HL-60/S4 treated with phorbol 12-myristate 13-acetate at 8.2 ng/mL for 4 days and 3 days (cell line): ENCODE measurements at regions not wholly inside any gene's neighbourhood (a gene's known extent, or its start where the extent isn't known, plus 50 kb on each side); places are given as distances from the start of the nearest gene placed in this dataset.
"Not testable (repeated sequence)": the region's sequence is repeated elsewhere in the genome, so short reads cannot be mapped to it uniquely, and the experiment has no call there.

Experiments used
- in situ Hi-C: fragments of 300-500 bp; cut with MboI; formaldehyde crosslinking; loops from 2 replicates; pipeline ENCODE4 v1.15.0; 2022; ENCODE audit warnings: low sequenced_read_pairs

- in situ Hi-C loops, result no loop called here
Measured at GRCh38 chr1:157272729-157273524, 134.7 kb upstream of the ETV3 start.

GRCh38 chr1:157272264-157272663 is 134.1 kb upstream of the ETV3 start:
- in situ Hi-C loops, result no loop called here

GRCh38 chr1:157270705-157271274 is 132.6 kb upstream of the ETV3 start:
- in situ Hi-C loops, result no loop called here

- in situ Hi-C loops, result no loop called here
Measured at GRCh38 chr1:157269656-157270375, 131.6 kb upstream of the ETV3 start.

GRCh38 chr1:157262891-157263290 is 124.7 kb upstream of the ETV3 start:
- in situ Hi-C loops, result no loop called here

GRCh38 chr1:157262422-157262821 is 124.2 kb upstream of the ETV3 start:
- in situ Hi-C loops, result no loop called here

DNA sequence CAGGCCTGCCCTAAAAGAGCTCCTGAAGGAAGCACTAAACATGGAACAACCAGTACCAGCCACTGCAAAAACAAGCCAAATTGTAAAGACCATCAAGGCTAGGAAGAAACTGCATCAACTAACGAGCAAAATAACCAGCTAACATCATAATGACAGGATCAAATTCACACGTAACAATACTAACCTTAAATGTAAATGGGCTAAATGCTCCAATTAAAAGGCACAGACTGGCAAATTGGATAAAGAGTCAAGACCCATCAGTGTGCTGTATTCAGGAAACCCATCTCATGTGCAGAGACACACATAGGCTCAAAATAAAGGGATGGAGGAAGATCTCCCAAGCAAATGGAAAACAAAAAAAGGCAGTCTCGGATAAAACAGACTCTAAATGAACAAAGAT is 117.7 kb upstream of the ETV3 start:
- in situ Hi-C loops, result not testable (repeated sequence)

- in situ Hi-C loops, result not testable (repeated sequence)
Measured at GRCh38 chr1:157254183-157254582, 116.0 kb upstream of the ETV3 start.

DNA sequence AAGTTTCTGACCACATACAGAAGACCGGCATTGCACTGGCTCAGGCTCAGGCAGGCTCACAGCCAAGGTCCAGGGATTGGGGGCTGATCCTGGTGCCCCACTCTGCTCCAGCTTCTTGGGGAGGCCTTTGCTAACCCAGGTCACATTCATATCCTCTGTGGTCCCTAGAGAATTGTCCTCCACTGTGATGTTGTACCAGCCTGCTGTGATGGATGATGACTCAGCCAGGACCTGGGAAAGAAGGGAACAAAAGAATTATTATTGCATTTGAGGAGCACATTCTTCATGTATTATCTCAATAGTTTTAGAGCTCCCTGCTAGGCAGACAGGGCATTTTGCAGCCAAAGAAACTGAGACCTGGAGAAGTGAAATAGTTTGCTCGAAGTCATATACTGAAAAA is 114.3 kb upstream of the ETV3 start:
- in situ Hi-C loops, result no loop called here

- in situ Hi-C loops, result no loop called here
Measured at GRCh38 chr1:157249739-157250138, 111.5 kb upstream of the ETV3 start.

DNA sequence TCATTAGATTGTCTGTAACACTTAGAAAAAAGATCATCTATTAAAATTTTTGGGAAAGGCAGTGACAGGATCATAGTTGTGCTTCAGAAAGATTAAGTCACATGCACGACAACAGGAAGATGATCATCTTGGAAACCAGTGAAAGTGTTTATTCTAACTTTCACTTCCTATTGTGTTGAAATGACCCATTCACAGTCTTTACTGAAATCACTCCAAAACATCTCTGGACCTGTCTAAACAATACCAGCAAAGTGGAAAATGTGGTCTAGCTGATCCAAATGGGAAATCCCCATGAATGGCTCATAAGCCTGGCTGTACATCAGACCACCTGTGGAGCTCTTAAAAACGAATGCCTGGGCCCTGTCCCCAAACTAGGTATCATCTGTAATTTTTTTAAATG is 111.1 kb upstream of the ETV3 start:
- in situ Hi-C loops, result no loop called here

- in situ Hi-C loops, result not testable (repeated sequence)
Measured at GRCh38 chr1:157247764-157248049, 109.5 kb upstream of the ETV3 start.

- in situ Hi-C loops, result no loop called here
Measured at GRCh38 chr1:157247005-157247763, 109.0 kb upstream of the ETV3 start.

- in situ Hi-C loops, result no loop called here
Measured at GRCh38 chr1:157245823-157246222, 107.6 kb upstream of the ETV3 start.

DNA sequence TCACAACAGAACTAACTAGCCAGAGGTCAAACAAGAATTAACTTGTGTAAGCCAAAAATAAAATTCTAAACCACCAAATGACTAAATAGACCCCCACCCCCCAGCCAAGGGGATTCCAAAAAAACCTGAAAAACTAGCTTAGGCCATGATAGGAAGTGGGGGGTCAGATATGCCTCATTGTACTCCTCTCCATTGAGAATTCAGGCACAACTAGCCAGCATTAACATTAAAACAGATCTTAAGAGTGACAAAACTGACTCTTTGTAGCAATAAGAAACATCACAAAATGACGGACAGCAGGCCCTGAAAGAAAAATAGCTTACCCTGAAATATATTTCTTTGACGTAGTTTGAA is 103.0 kb upstream of the ETV3 start:
- in situ Hi-C loops, result no loop called here

DNA sequence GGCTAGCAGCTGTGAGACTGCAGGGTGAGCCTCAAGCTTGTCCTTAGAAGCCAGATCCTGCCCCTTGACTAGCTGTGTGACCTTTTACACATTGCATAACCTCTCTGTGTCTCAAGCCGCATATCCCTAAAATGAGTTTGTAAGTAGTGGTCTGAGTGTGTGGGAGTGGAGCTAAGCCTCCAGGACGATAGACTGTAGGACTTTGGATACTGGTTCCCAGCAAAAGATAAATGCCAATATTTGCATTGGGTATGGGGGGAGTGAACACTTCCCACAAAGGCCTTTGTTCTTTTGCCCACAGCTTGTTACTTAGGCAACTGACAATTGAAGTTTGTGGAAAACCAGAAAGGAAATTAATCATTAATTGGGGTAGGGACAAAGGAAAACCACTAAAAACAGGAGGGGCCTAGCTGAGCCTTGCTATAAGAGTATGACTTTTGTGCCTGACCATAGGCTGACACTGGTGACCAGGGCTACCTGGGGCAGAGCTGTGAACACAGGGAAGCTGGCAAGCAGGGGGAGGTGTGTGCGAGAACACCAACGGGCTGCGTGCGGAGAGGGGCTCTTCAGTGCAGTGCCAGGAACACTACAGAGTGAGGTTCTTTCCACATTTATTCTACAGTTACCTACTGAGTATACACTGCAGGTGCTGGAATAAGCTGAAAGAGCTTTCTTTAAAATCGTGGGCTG is 102.4 kb upstream of the ETV3 start:
- in situ Hi-C loops, result no loop called here

- in situ Hi-C loops, result no loop called here
Measured at GRCh38 chr1:157239936-157240335, 101.7 kb upstream of the ETV3 start.

GRCh38 chr1:157238585-157238984 is 100.4 kb upstream of the ETV3 start:
- in situ Hi-C loops, result no loop called here

GRCh38 chr1:157237981-157238380 is 99.8 kb upstream of the ETV3 start:
- in situ Hi-C loops, result no loop called here

DNA sequence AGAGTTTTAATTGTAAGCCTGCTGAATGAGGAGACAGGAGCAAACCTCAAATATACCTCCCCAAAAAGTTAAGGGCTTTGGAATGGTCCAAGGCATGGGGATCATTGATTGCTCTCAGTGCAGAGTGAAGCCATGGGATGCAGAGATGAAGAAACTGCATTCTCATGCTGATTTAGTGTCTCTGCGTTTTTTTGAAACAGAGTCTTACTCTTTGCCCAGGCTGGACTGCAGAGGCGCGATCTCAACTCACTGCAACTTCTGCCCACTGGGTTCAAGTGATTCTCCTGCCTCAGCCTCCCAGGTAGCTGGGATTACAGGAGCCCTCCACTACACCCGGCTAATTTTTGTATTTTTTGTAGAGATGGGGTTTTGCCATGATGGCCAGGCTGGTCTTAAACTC is 99.3 kb upstream of the ETV3 start:
- in situ Hi-C loops, result no loop called here

DNA sequence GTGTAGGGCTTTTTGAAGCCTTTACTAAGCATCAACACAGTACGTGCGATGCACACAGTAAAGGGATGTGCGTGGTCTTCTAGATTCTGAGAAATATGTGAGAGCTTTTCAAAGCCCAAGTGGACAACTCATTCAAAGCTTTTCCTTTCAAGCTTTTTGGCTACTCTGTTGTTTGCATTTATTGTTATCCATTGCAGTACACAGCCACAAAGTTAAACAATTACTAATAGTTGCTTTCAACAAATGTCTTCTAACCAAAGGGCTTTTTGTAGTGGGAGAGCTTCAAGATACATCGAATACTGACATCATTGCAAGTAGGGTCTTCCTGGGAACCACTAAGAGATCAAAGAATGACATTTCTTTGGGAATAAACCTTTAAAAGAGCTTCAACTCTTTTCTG is 97.9 kb upstream of the ETV3 start:
- in situ Hi-C loops, result no loop called here
